SK-N-SH (cell line): ENCODE measurements at regions not wholly inside any gene's neighbourhood (a gene's known extent, or its start where the extent isn't known, plus 50 kb on each side); places are given as distances from the start of the nearest gene placed in this dataset.

Experiments used
- NRF1 ChIP-seq: IDR thresholded peaks from 2 replicates; pipeline ENCODE4 v1.6.1; 2012; ENCODE audit warnings: low read depth, mild to moderate bottlenecking, low read length
- RAD21 ChIP-seq: IDR thresholded peaks from 2 replicates; pipeline ENCODE4 v1.6.1; 2012; ENCODE audit warnings: mild to moderate bottlenecking, low read length
- TAF1 ChIP-seq: IDR thresholded peaks from 2 replicates; pipeline ENCODE4 v1.6.1; 2012; ENCODE audit warnings: low read depth, mild to moderate bottlenecking, low read length, moderate library complexity, borderline replicate concordance
- TF ChIP-seq, protein P1 (sequence below): fragments of 200-600 bp; sonication (generic); IDR thresholded peaks from 2 replicates; pipeline ENCODE4 v1.6.1; 2017; ENCODE audit warnings: antibody characterized with exemption, mild to moderate bottlenecking, moderate library complexity
- TF ChIP-seq, protein P2 (sequence below): fragments of 150-350 bp; IDR thresholded peaks from 2 replicates; pipeline ENCODE4 v1.6.1; 2017; ENCODE audit warnings: antibody characterized with exemption, low read length, low read depth, borderline replicate concordance

GRCh38 chr6:24990236-24990845, 54.6 kb upstream of the RIPOR2 start:
- TF ChIP-seq NRF1 (no peak), TAF1 (no peak), RAD21 (no peak)
- TF ChIP-seq, protein P1, sequence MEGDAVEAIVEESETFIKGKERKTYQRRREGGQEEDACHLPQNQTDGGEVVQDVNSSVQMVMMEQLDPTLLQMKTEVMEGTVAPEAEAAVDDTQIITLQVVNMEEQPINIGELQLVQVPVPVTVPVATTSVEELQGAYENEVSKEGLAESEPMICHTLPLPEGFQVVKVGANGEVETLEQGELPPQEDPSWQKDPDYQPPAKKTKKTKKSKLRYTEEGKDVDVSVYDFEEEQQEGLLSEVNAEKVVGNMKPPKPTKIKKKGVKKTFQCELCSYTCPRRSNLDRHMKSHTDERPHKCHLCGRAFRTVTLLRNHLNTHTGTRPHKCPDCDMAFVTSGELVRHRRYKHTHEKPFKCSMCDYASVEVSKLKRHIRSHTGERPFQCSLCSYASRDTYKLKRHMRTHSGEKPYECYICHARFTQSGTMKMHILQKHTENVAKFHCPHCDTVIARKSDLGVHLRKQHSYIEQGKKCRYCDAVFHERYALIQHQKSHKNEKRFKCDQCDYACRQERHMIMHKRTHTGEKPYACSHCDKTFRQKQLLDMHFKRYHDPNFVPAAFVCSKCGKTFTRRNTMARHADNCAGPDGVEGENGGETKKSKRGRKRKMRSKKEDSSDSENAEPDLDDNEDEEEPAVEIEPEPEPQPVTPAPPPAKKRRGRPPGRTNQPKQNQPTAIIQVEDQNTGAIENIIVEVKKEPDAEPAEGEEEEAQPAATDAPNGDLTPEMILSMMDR, result no peak
- TF ChIP-seq, protein P2, sequence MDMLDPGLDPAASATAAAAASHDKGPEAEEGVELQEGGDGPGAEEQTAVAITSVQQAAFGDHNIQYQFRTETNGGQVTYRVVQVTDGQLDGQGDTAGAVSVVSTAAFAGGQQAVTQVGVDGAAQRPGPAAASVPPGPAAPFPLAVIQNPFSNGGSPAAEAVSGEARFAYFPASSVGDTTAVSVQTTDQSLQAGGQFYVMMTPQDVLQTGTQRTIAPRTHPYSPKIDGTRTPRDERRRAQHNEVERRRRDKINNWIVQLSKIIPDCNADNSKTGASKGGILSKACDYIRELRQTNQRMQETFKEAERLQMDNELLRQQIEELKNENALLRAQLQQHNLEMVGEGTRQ, result no peak
